ENCODE measurements at regions not wholly inside any gene's neighbourhood (a gene's known extent, or its start where the extent isn't known, plus 50 kb on each side); places are given as distances from the start of the nearest gene placed in this dataset.

- DNase-seq (ENCODE audit: low read depth, low spot score) = no peak
- Histone ChIP-seq H4K20me1 (ENCODE audit: control insufficient read depth, insufficient read depth) (no peaks in the 10 kb centered on the region), H3K4me3 (no peak overlapping the region), H3K4me2 (ENCODE audit: control insufficient read depth, insufficient read depth) (no peak overlapping the region), H3K27ac (ENCODE audit: control insufficient read depth, insufficient read depth) (no peak overlapping the region), H3K4me1 (ENCODE audit: control insufficient read depth, insufficient read depth, low read length) (no peaks in the 10 kb centered on the region), H3K79me2 (ENCODE audit: control insufficient read depth, insufficient read depth, low read length) (no peaks in the 10 kb centered on the region), H3K36me3 (ENCODE audit: control insufficient read depth in 2 of 2, insufficient read depth in 2 of 2, low read length in 1 of 2) (no peaks in the 10 kb centered on the region), H3K9ac (ENCODE audit: control insufficient read depth, insufficient read depth, low read length) (no peak overlapping the region), H2AFZ (ENCODE audit: control insufficient read depth, low read depth, low read length) (no peak overlapping the region), H3K9me3 (replicated peaks; ENCODE audit: control insufficient read depth, insufficient read depth, low read length) (no peaks in the 10 kb centered on the region), H3K27me3 (replicated peaks in 1 of 2; ENCODE audit: control insufficient read depth in 2 of 2, insufficient read depth in 2 of 2, low read length in 1 of 2) (no peaks in the 10 kb centered on the region)
- no peak for ATAC-seq
- TF ChIP-seq RELA (IDR thresholded peaks at IDR 0.05; ENCODE audit: borderline replicate concordance, partially characterized antibody) = no peak
- TF ChIP-seq POLR2AphosphoS2 (IDR thresholded peaks at IDR 0.05; ENCODE audit: low read depth, low read length) = no peak
- no peak for TF ChIP-seq BHLHE40 (IDR thresholded peaks at IDR 0.05; ENCODE audit: borderline replicate concordance in 1 of 2, low read depth in 2 of 2, low read length in 1 of 2)
- TF ChIP-seq RFX5 (IDR thresholded peaks at IDR 0.05; ENCODE audit: low read depth, low read length) = no peak
- CTCF ChIA-PET = interaction anchor here (1.4 to 1.7 kb wide), 3 partner anchors 11 to 595 kb away, joined by 4 to 5 read pairs (median 5); no protein-coding TSS in a partner anchor
- POLR2A ChIA-PET = no interaction called here
- SMC1A ChIA-PET (ENCODE audit: uncharacterized antibody, unreplicated experiment) = interaction anchor here (0.9 to 1.2 kb wide), 3 partner anchors 8 to 235 kb away, joined by 3 to 4 read pairs (median 3); no protein-coding TSS in a partner anchor
- no TSS peak for BruUV-seq (replicated peaks)
- intact Hi-C loops (cut with micrococcal nuclease; ENCODE audit: unreplicated experiment) (no loop called here), in situ Hi-C loops (cut with MboI) (no loop called here)
- RAD21 ChIA-PET (ENCODE audit: unreplicated experiment) = interaction anchor here (0.8 kb wide), 1 partner anchor 31 kb away, joined by 4 read pairs; no protein-coding TSS in a partner anchor
- WGBS (ENCODE audit: insufficient coverage, insufficient replicate concordance, low lambda C conversion rate, missing lambda C conversion rate) = 71% methylated on average over 2 of the region's 2 CpGs
- FAIRE-seq = no peak
Observed at GRCh38 chr1:67525053-67525760, 95.0 kb upstream of the SERBP1 start.

GRCh38 chr1:67528141-67528540 lies 97.9 kb upstream of the SERBP1 start:
- H3K36me3 ChIP-seq (ENCODE audit: control insufficient read depth in 2 of 2, insufficient read depth in 2 of 2, low read length in 1 of 2) = no peaks in the 10 kb centered on the region
- H3K79me2 ChIP-seq (ENCODE audit: control insufficient read depth, insufficient read depth, low read length) = no peaks in the 10 kb centered on the region
- no peak overlapping the region for H3K4me2 ChIP-seq (ENCODE audit: control insufficient read depth, insufficient read depth)
- H3K27ac ChIP-seq (ENCODE audit: control insufficient read depth, insufficient read depth) = no peak overlapping the region
- H3K9me3 ChIP-seq (replicated peaks; ENCODE audit: control insufficient read depth, insufficient read depth, low read length) = no peaks in the 10 kb centered on the region; the same call in 2 of the 3 replicates
- no peak for FAIRE-seq
- no peak overlapping the region for H3K9ac ChIP-seq (ENCODE audit: control insufficient read depth, insufficient read depth, low read length)
- no peak for DNase-seq (ENCODE audit: low read depth, low spot score)
- ChIA-PET CTCF (interaction anchor here (1.9 kb wide), 1 partner anchor 10 kb away, joined by 6 read pairs; no protein-coding TSS in a partner anchor), SMC1A (ENCODE audit: uncharacterized antibody, unreplicated experiment) (interaction anchor here (1.0 to 1.2 kb wide), 3 partner anchors 9 to 239 kb away, joined by 3 read pairs; no protein-coding TSS in a partner anchor), POLR2A (interaction anchor here (1.4 kb wide), 1 partner anchor 10 kb away, joined by 4 read pairs; no protein-coding TSS in a partner anchor), RAD21 (ENCODE audit: unreplicated experiment) (interaction anchor here (0.6 to 1.6 kb wide), 2 partner anchors 40 to 232 kb away, joined by 3 read pairs; no protein-coding TSS in a partner anchor)
- BruUV-seq (replicated peaks) = no TSS peak
- intact Hi-C loops (cut with micrococcal nuclease; ENCODE audit: unreplicated experiment) = no loop called here
- no peak overlapping the region for H2AFZ ChIP-seq (ENCODE audit: control insufficient read depth, low read depth, low read length)
- no peaks in the 10 kb centered on the region for H4K20me1 ChIP-seq (ENCODE audit: control insufficient read depth, insufficient read depth)
- no peaks in the 10 kb centered on the region for H3K27me3 ChIP-seq (replicated peaks in 1 of 2; ENCODE audit: control insufficient read depth in 2 of 2, insufficient read depth in 2 of 2, low read length in 1 of 2)
- H3K4me3 ChIP-seq = no peak overlapping the region
- ATAC-seq = no peak
- in situ Hi-C loops (cut with MboI) = no loop called here
- H3K4me1 ChIP-seq (ENCODE audit: control insufficient read depth, insufficient read depth, low read length) = no peaks in the 10 kb centered on the region
- WGBS (ENCODE audit: insufficient coverage, insufficient replicate concordance, low lambda C conversion rate, missing lambda C conversion rate) = 17% methylated on average over 3 of the region's 4 CpGs
- TF ChIP-seq CHD2 (IDR thresholded peaks at IDR 0.05; ENCODE audit: borderline replicate concordance, low read depth, low read length) = no peak
- no peak for TF ChIP-seq ZBTB4 (CRISPR knock-in tag; IDR thresholded peaks at IDR 0.05)
- no peak for TF ChIP-seq BMI1 (IDR thresholded peaks at IDR 0.05; ENCODE audit: borderline replicate concordance)
- TF ChIP-seq POU2F2 (IDR thresholded peaks at IDR 0.05; ENCODE audit: borderline replicate concordance, low read depth, low read length) = no peak
- no peak for TF ChIP-seq CBFB (IDR thresholded peaks at IDR 0.05; ENCODE audit: low read depth)
- no peak for TF ChIP-seq HCFC1 (IDR thresholded peaks at IDR 0.05; ENCODE audit: low read length)
- no peak for TF ChIP-seq KAT2A (conservative IDR thresholded peaks at IDR 0.05; ENCODE audit: control insufficient read depth, low read depth, low read length)
- no peak for TF ChIP-seq RUNX3 (IDR thresholded peaks at IDR 0.05; ENCODE audit: low read length)
- TF ChIP-seq ZNF207 (IDR thresholded peaks at IDR 0.05; ENCODE audit: borderline replicate concordance) = no peak
- no peak for TF ChIP-seq TBL1XR1 (IDR thresholded peaks at IDR 0.05; ENCODE audit: low read depth, low read length)
- TF ChIP-seq CBX3 (IDR thresholded peaks at IDR 0.05; ENCODE audit: borderline replicate concordance, low read depth) = no peak

Measured in GM12878 (cell line).